GOT3 (cell line): ENCODE measurements at regions not wholly inside any gene's neighbourhood (a gene's known extent, or its start where the extent isn't known, plus 50 kb on each side); places are given as distances from the start of the nearest gene placed in this dataset.

ENCODE experiments used
- DNase-seq: peaks from one replicate; lab custom pipeline; 2025; ENCODE audit warnings: mixed read lengths; lab: John Stamatoyannopoulos, UW

- DNase-seq: no peak
Measured at GRCh38 chr2:83650898-83651297, 808.2 kb downstream of the SUCLG1 start.

GRCh38 chr2:83650161-83650560, 808.9 kb downstream of the SUCLG1 start:
- no peak for DNase-seq

- no peak for DNase-seq
Measured at GRCh38 chr2:83640506-83640905, 818.6 kb downstream of the SUCLG1 start.

- no peak for DNase-seq
Measured at GRCh38 chr2:83633423-83633822, 825.7 kb downstream of the SUCLG1 start.

- DNase-seq: no peak
Measured at GRCh38 chr2:83630351-83630750, 828.7 kb downstream of the SUCLG1 start.

- no peak for DNase-seq
Measured at GRCh38 chr2:83615511-83615910, 843.6 kb downstream of the SUCLG1 start.

GRCh38 chr2:83613178-83613577, 845.9 kb downstream of the SUCLG1 start:
- DNase-seq: no peak

GRCh38 chr2:83602753-83603152, 856.3 kb downstream of the SUCLG1 start:
- DNase-seq: no peak

- DNase-seq: no peak
Measured at GRCh38 chr2:83596592-83597282, 862.3 kb downstream of the SUCLG1 start.

GRCh38 chr2:83595926-83596325, 863.2 kb downstream of the SUCLG1 start:
- no peak for DNase-seq

- no peak for DNase-seq
Measured at GRCh38 chr2:83595121-83595690, 863.9 kb downstream of the SUCLG1 start.

- no peak for DNase-seq
Measured at GRCh38 chr2:83594241-83595120, 864.6 kb downstream of the SUCLG1 start.

- no peak for DNase-seq
Measured at GRCh38 chr2:83587309-83587708, 871.8 kb downstream of the SUCLG1 start.

- no peak for DNase-seq
Measured at GRCh38 chr2:83585250-83585649, 873.8 kb downstream of the SUCLG1 start.

GRCh38 chr2:83584672-83585071, 874.4 kb downstream of the SUCLG1 start:
- DNase-seq: no peak

- DNase-seq: no peak
Measured at GRCh38 chr2:83582589-83582988, 876.5 kb downstream of the SUCLG1 start.

- DNase-seq: no peak
Measured at GRCh38 chr2:83579507-83579906, 879.6 kb downstream of the SUCLG1 start.

GRCh38 chr2:83578405-83578804, 880.7 kb downstream of the SUCLG1 start:
- no peak for DNase-seq

GRCh38 chr2:83574614-83575013, 884.5 kb downstream of the SUCLG1 start:
- no peak for DNase-seq

- DNase-seq: no peak
Measured at GRCh38 chr2:83573060-83573459, 886.0 kb downstream of the SUCLG1 start.

GRCh38 chr2:83572400-83572799, 886.7 kb downstream of the SUCLG1 start:
- DNase-seq: no peak

- no peak for DNase-seq
Measured at GRCh38 chr2:83567551-83567950, 891.5 kb downstream of the SUCLG1 start.

GRCh38 chr2:83565626-83566025, 893.5 kb downstream of the SUCLG1 start:
- DNase-seq: no peak
